ENCODE measurements at regions not wholly inside any gene's neighbourhood (a gene's known extent, or its start where the extent isn't known, plus 50 kb on each side); places are given as distances from the start of the nearest gene placed in this dataset.
A peak's percentile ranks its signal among the peaks of the same experiment; 100 is the strongest.

- Mint-ChIP-seq H3K27me3 (no peaks in the 10 kb centered on the region), H3K4me3 (peak overlapping the region; percentile 31), H3K9me3 (peaks cover 4% of the 10 kb centered on the region), H3K27ac (no peak overlapping the region), H3K4me1 (peaks cover 20% of the 10 kb centered on the region), H3K36me3 (ENCODE audit: low read depth) (no peaks in the 10 kb centered on the region)
- no peak for ATAC-seq (replicated peaks)
Observed at GRCh38 chrX:39338583-39338982, 537.3 kb downstream of the MID1IP1 start.

GRCh38 chrX:39356119-39356807 lies 555.0 kb downstream of the MID1IP1 start:
- Mint-ChIP-seq H3K4me1 (peaks cover 8% of the 10 kb centered on the region), H3K27me3 (no peaks in the 10 kb centered on the region), H3K36me3 (ENCODE audit: low read depth) (no peaks in the 10 kb centered on the region), H3K27ac (peak overlapping the region; percentile 77), H3K9me3 (no peaks in the 10 kb centered on the region), H3K4me3 (no peak overlapping the region)
- ATAC-seq (replicated peaks), result no peak

- Mint-ChIP-seq H3K9me3 (no peaks in the 10 kb centered on the region), H3K27me3 (no peaks in the 10 kb centered on the region), H3K4me1 (peaks cover 8% of the 10 kb centered on the region), H3K4me3 (no peak overlapping the region), H3K27ac (no peak overlapping the region), H3K36me3 (ENCODE audit: low read depth) (no peaks in the 10 kb centered on the region)
- no peak for ATAC-seq (replicated peaks)
Observed at GRCh38 chrX:39360101-39360500, 558.8 kb downstream of the MID1IP1 start.

GRCh38 chrX:39361736-39362135 lies 560.5 kb downstream of the MID1IP1 start:
- no peaks in the 10 kb centered on the region for H3K36me3 Mint-ChIP-seq (ENCODE audit: low read depth)
- no peak overlapping the region for H3K4me3 Mint-ChIP-seq
- no peaks in the 10 kb centered on the region for H3K9me3 Mint-ChIP-seq
- no peak overlapping the region for H3K27ac Mint-ChIP-seq
- no peaks in the 10 kb centered on the region for H3K27me3 Mint-ChIP-seq
- peaks cover 1% of the 10 kb centered on the region for H3K4me1 Mint-ChIP-seq
- no peak for ATAC-seq (replicated peaks)

GRCh38 chrX:39367416-39367815 lies 566.2 kb downstream of the MID1IP1 start:
- H3K36me3 Mint-ChIP-seq (ENCODE audit: low read depth), result no peaks in the 10 kb centered on the region
- H3K4me3 Mint-ChIP-seq, result no peak overlapping the region
- no peaks in the 10 kb centered on the region for H3K27me3 Mint-ChIP-seq
- no peak overlapping the region for H3K27ac Mint-ChIP-seq
- H3K9me3 Mint-ChIP-seq, result no peaks in the 10 kb centered on the region
- no peaks in the 10 kb centered on the region for H3K4me1 Mint-ChIP-seq
- ATAC-seq (replicated peaks), result no peak

GRCh38 chrX:39372115-39372514 lies 570.9 kb downstream of the MID1IP1 start:
- Mint-ChIP-seq H3K36me3 (ENCODE audit: low read depth) (no peaks in the 10 kb centered on the region), H3K4me3 (no peak overlapping the region), H3K4me1 (no peaks in the 10 kb centered on the region), H3K9me3 (no peaks in the 10 kb centered on the region), H3K27ac (no peak overlapping the region), H3K27me3 (no peaks in the 10 kb centered on the region)
- no peak for ATAC-seq (replicated peaks)

- no peaks in the 10 kb centered on the region for H3K36me3 Mint-ChIP-seq (ENCODE audit: low read depth)
Observed at GRCh38 chrX:39377157-39377556, 575.9 kb downstream of the MID1IP1 start.

GRCh38 chrX:39377773-39378172 lies 576.5 kb downstream of the MID1IP1 start:
- H3K27me3 Mint-ChIP-seq, result no peaks in the 10 kb centered on the region
- H3K4me3 Mint-ChIP-seq, result no peak overlapping the region
- H3K36me3 Mint-ChIP-seq (ENCODE audit: low read depth), result no peaks in the 10 kb centered on the region
- peak; percentile 11 for ATAC-seq (replicated peaks)
- H3K9me3 Mint-ChIP-seq, result no peaks in the 10 kb centered on the region
- no peaks in the 10 kb centered on the region for H3K4me1 Mint-ChIP-seq
- no peak overlapping the region for H3K27ac Mint-ChIP-seq

More at GRCh38 chrX:39377157-39377556, 575.9 kb downstream of the MID1IP1 start:
- no peak overlapping the region for H3K27ac Mint-ChIP-seq
- no peaks in the 10 kb centered on the region for H3K27me3 Mint-ChIP-seq
- H3K9me3 Mint-ChIP-seq, result no peaks in the 10 kb centered on the region
- H3K4me3 Mint-ChIP-seq, result no peak overlapping the region
- H3K4me1 Mint-ChIP-seq, result no peaks in the 10 kb centered on the region
- no peak for ATAC-seq (replicated peaks)

GRCh38 chrX:39381422-39381821 lies 580.2 kb downstream of the MID1IP1 start:
- H3K4me1 Mint-ChIP-seq, result no peaks in the 10 kb centered on the region
- no peak overlapping the region for H3K27ac Mint-ChIP-seq
- no peaks in the 10 kb centered on the region for H3K9me3 Mint-ChIP-seq

GRCh38 chrX:39384996-39385395 lies 583.7 kb downstream of the MID1IP1 start:
- no peaks in the 10 kb centered on the region for H3K9me3 Mint-ChIP-seq
- ATAC-seq (replicated peaks), result no peak
- H3K36me3 Mint-ChIP-seq (ENCODE audit: low read depth), result no peaks in the 10 kb centered on the region
- H3K4me1 Mint-ChIP-seq, result no peaks in the 10 kb centered on the region
- H3K27ac Mint-ChIP-seq, result no peak overlapping the region
- H3K4me3 Mint-ChIP-seq, result no peak overlapping the region
- H3K27me3 Mint-ChIP-seq, result no peaks in the 10 kb centered on the region

More at GRCh38 chrX:39381422-39381821, 580.2 kb downstream of the MID1IP1 start:
- no peaks in the 10 kb centered on the region for H3K36me3 Mint-ChIP-seq (ENCODE audit: low read depth)
- ATAC-seq (replicated peaks), result no peak
- no peak overlapping the region for H3K4me3 Mint-ChIP-seq
- no peaks in the 10 kb centered on the region for H3K27me3 Mint-ChIP-seq

GRCh38 chrX:39388730-39389129 lies 587.5 kb downstream of the MID1IP1 start:
- Mint-ChIP-seq H3K27ac (no peak overlapping the region), H3K9me3 (no peaks in the 10 kb centered on the region), H3K36me3 (ENCODE audit: low read depth) (no peaks in the 10 kb centered on the region), H3K4me3 (no peak overlapping the region), H3K4me1 (no peaks in the 10 kb centered on the region), H3K27me3 (no peaks in the 10 kb centered on the region)
- ATAC-seq (replicated peaks), result no peak

GRCh38 chrX:39396358-39396995 lies 595.2 kb downstream of the MID1IP1 start:
- no peak overlapping the region for H3K4me3 Mint-ChIP-seq
- no peaks in the 10 kb centered on the region for H3K4me1 Mint-ChIP-seq
- H3K27me3 Mint-ChIP-seq, result no peaks in the 10 kb centered on the region
- H3K9me3 Mint-ChIP-seq, result no peaks in the 10 kb centered on the region
- H3K36me3 Mint-ChIP-seq (ENCODE audit: low read depth), result no peaks in the 10 kb centered on the region
- H3K27ac Mint-ChIP-seq, result no peak overlapping the region
- ATAC-seq (replicated peaks), result no peak

GRCh38 chrX:39397561-39398199 lies 596.4 kb downstream of the MID1IP1 start:
- Mint-ChIP-seq H3K9me3 (no peaks in the 10 kb centered on the region), H3K4me3 (no peak overlapping the region), H3K27me3 (no peaks in the 10 kb centered on the region), H3K4me1 (no peaks in the 10 kb centered on the region), H3K36me3 (ENCODE audit: low read depth) (no peaks in the 10 kb centered on the region), H3K27ac (peak overlapping the region; percentile 33)
- ATAC-seq (replicated peaks), result no peak

GRCh38 chrX:39398215-39398962 lies 597.1 kb downstream of the MID1IP1 start:
- Mint-ChIP-seq H3K27ac (peak overlapping the region; percentile 33), H3K36me3 (ENCODE audit: low read depth) (no peaks in the 10 kb centered on the region), H3K4me1 (no peaks in the 10 kb centered on the region), H3K27me3 (no peaks in the 10 kb centered on the region), H3K4me3 (no peak overlapping the region), H3K9me3 (no peaks in the 10 kb centered on the region)
- ATAC-seq (replicated peaks), result no peak

GRCh38 chrX:39398963-39399261 lies 597.7 kb downstream of the MID1IP1 start:
- Mint-ChIP-seq H3K4me3 (no peak overlapping the region), H3K27ac (no peak overlapping the region), H3K4me1 (no peaks in the 10 kb centered on the region), H3K27me3 (no peaks in the 10 kb centered on the region), H3K36me3 (ENCODE audit: low read depth) (no peaks in the 10 kb centered on the region), H3K9me3 (no peaks in the 10 kb centered on the region)
- ATAC-seq (replicated peaks), result no peak
